ENCODE measurements at regions not wholly inside any gene's neighbourhood (a gene's known extent, or its start where the extent isn't known, plus 50 kb on each side); places are given as distances from the start of the nearest gene placed in this dataset.
A peak's percentile ranks its signal among the peaks of the same experiment; 100 is the strongest.

- DNase-seq = no peak
- H3K36me3 ChIP-seq (replicated peaks) = no peaks in the 10 kb centered on the region
- H3K27me3 ChIP-seq (replicated peaks) = peaks cover 7% of the 10 kb centered on the region
- no peak for TF ChIP-seq CTCF (IDR thresholded peaks at IDR 0.05; ENCODE audit: low read depth, low read length, missing control alignments)
- no peak overlapping the region for H3K27ac ChIP-seq
- no peak overlapping the region for H3K4me3 ChIP-seq (ENCODE audit: low read depth, low read length)
- in situ Hi-C loops (cut with HindIII; ENCODE audit: low pct_ligation_motif_present, low sequenced_read_pairs) = no loop called here
Observed at GRCh38 chrX:137430984-137431475, 134.9 kb upstream of the ZIC3 start.

- DNase-seq = no peak
- H3K4me3 ChIP-seq (ENCODE audit: low read depth, low read length) = no peak overlapping the region
- TF ChIP-seq CTCF (IDR thresholded peaks at IDR 0.05; ENCODE audit: low read depth, low read length, missing control alignments) = no peak
- in situ Hi-C loops (cut with HindIII; ENCODE audit: low pct_ligation_motif_present, low sequenced_read_pairs) = no loop called here
- no peak overlapping the region for H3K27ac ChIP-seq
- H3K36me3 ChIP-seq (replicated peaks) = no peaks in the 10 kb centered on the region
- H3K27me3 ChIP-seq (replicated peaks) = peaks cover 7% of the 10 kb centered on the region
Observed at GRCh38 chrX:137430301-137430700, 135.6 kb upstream of the ZIC3 start.

- in situ Hi-C loops (cut with HindIII; ENCODE audit: low pct_ligation_motif_present, low sequenced_read_pairs) = no loop called here
- Histone ChIP-seq H3K36me3 (replicated peaks) (no peaks in the 10 kb centered on the region), H3K27me3 (replicated peaks) (peaks cover 7% of the 10 kb centered on the region), H3K4me3 (ENCODE audit: low read depth, low read length) (no peak overlapping the region), H3K27ac (no peak overlapping the region)
- no peak for TF ChIP-seq CTCF (IDR thresholded peaks at IDR 0.05; ENCODE audit: low read depth, low read length, missing control alignments)
- DNase-seq = no peak
Observed at GRCh38 chrX:137428766-137429591, 136.9 kb upstream of the ZIC3 start.

- Histone ChIP-seq H3K27me3 (replicated peaks) (peaks cover 7% of the 10 kb centered on the region), H3K4me3 (ENCODE audit: low read depth, low read length) (peak overlapping the region; percentile 38), H3K27ac (no peak overlapping the region), H3K36me3 (replicated peaks) (no peaks in the 10 kb centered on the region)
- DNase-seq = no peak
- no peak for TF ChIP-seq CTCF (IDR thresholded peaks at IDR 0.05; ENCODE audit: low read depth, low read length, missing control alignments)
- in situ Hi-C loops (cut with HindIII; ENCODE audit: low pct_ligation_motif_present, low sequenced_read_pairs) = no loop called here
Observed at GRCh38 chrX:137428221-137428661, 137.7 kb upstream of the ZIC3 start.

- in situ Hi-C loops (cut with HindIII; ENCODE audit: low pct_ligation_motif_present, low sequenced_read_pairs) = no loop called here
- H3K27me3 ChIP-seq (replicated peaks) = peaks cover 7% of the 10 kb centered on the region
- H3K27ac ChIP-seq = no peak overlapping the region
- no peak for TF ChIP-seq CTCF (IDR thresholded peaks at IDR 0.05; ENCODE audit: low read depth, low read length, missing control alignments)
- no peaks in the 10 kb centered on the region for H3K36me3 ChIP-seq (replicated peaks)
- peak overlapping the region; percentile 38 for H3K4me3 ChIP-seq (ENCODE audit: low read depth, low read length)
- no peak for DNase-seq
Observed at GRCh38 chrX:137427816-137428215, 138.1 kb upstream of the ZIC3 start.

Data from brain microvascular endothelial cell (primary cell).